HepG2 (cell line): ENCODE measurements at regions not wholly inside any gene's neighbourhood (a gene's known extent, or its start where the extent isn't known, plus 50 kb on each side); places are given as distances from the start of the nearest gene placed in this dataset.

Experiments used
- NR2C2 ChIP-seq: sonication (generic); formaldehyde crosslinking; IDR thresholded peaks from 2 replicates; pipeline ENCODE4 v1.4.0; 2020; ENCODE audit warnings: missing genetic modification reagents, mild to moderate bottlenecking, moderate library complexity, borderline replicate concordance
- STAG1 ChIP-seq: sonication (generic); formaldehyde crosslinking; IDR thresholded peaks from 2 replicates; pipeline ENCODE4 v1.4.0; 2020; ENCODE audit warnings: missing genetic modification reagents
- XRCC5 ChIP-seq: fragments of 200-400 bp; formaldehyde crosslinking; optimal IDR thresholded peaks from 2 replicates; pipeline ENCODE3; 2017; ENCODE audit warnings: mild to moderate bottlenecking, low read length

DNA sequence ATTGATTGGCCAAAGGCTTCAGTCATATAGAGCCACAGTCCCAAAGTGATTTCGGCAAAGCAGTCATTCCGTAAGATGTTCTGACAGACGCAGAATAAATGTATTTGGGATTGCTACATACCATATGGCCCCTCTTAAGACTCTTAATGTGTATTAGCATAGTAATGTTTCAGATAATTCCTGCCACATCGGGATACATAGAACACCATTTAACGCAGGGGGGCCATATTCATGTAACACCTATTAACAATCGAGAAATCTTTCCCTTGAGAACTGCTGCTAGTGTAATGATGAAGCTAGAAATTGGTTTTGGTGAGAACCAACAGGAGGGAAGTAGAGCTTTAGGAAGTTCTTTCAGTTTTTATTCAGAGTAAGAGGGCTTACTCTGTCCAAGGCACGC, 390.9 kb upstream of the SASH1 start:
- TF ChIP-seq STAG1 (CRISPR knock-in tag): no peak
- no peak for TF ChIP-seq NR2C2
- TF ChIP-seq XRCC5: no peak
